ENCODE measurements at regions not wholly inside any gene's neighbourhood (a gene's known extent, or its start where the extent isn't known, plus 50 kb on each side); places are given as distances from the start of the nearest gene placed in this dataset.
"Not testable (repeated sequence)": the region's sequence is repeated elsewhere in the genome, so short reads cannot be mapped to it uniquely, and the experiment has no call there.

GRCh38 chr1:238701024-238701423 lies 685.3 kb upstream of the CHRM3 start:
- Histone ChIP-seq H3K36me3 (ENCODE audit: insufficient read depth, low read length) (no peaks in the 10 kb centered on the region), H3K4me3 (no peak overlapping the region), H3K9me3 (ENCODE audit: low read depth, low read length) (no peaks in the 10 kb centered on the region), H3K9ac (ENCODE audit: insufficient read length) (no peak overlapping the region), H3K27ac (no peak overlapping the region)
- no peak for TF ChIP-seq FOXP2 (optimal IDR thresholded peaks at IDR 0.05; ENCODE audit: control extremely low read depth, extremely low read length, insufficient read depth)
- TF ChIP-seq POLR2AphosphoS5 (IDR thresholded peaks at IDR 0.05; ENCODE audit: borderline replicate concordance, low read depth, low read length) = no peak
- no peak for TF ChIP-seq EZH2 (IDR thresholded peaks at IDR 0.05)
- DNase-seq (ENCODE audit: low read depth, low spot score) = no peak

GRCh38 chr1:238690415-238690814 lies 696.0 kb upstream of the CHRM3 start:
- TF ChIP-seq EZH2 (IDR thresholded peaks at IDR 0.05) = no peak
- no peak for TF ChIP-seq POLR2AphosphoS5 (IDR thresholded peaks at IDR 0.05; ENCODE audit: borderline replicate concordance, low read depth, low read length)
- TF ChIP-seq FOXP2 (optimal IDR thresholded peaks at IDR 0.05; ENCODE audit: control extremely low read depth, extremely low read length, insufficient read depth) = no peak
- H3K27ac ChIP-seq = no peak overlapping the region
- no peak for DNase-seq (ENCODE audit: low read depth, low spot score)
- H3K4me3 ChIP-seq = no peak overlapping the region
- no peak overlapping the region for H3K9ac ChIP-seq (ENCODE audit: insufficient read length)
- H3K36me3 ChIP-seq (ENCODE audit: insufficient read depth, low read length) = no peaks in the 10 kb centered on the region
- no peaks in the 10 kb centered on the region for H3K9me3 ChIP-seq (ENCODE audit: low read depth, low read length)

- H3K36me3 ChIP-seq (ENCODE audit: insufficient read depth, low read length); H3K4me3 ChIP-seq; H3K27ac ChIP-seq; H3K9ac ChIP-seq (ENCODE audit: insufficient read length); H3K9me3 ChIP-seq (ENCODE audit: low read depth, low read length); DNase-seq (ENCODE audit: low read depth, low spot score): not testable (repeated sequence)
Observed at GRCh38 chr1:238684576-238684975, 701.8 kb upstream of the CHRM3 start.

- H3K9me3 ChIP-seq (ENCODE audit: low read depth, low read length) = no peaks in the 10 kb centered on the region
- H3K36me3 ChIP-seq (ENCODE audit: insufficient read depth, low read length) = no peaks in the 10 kb centered on the region
- no peak overlapping the region for H3K9ac ChIP-seq (ENCODE audit: insufficient read length)
- H3K27ac ChIP-seq = no peak overlapping the region
- DNase-seq (ENCODE audit: low read depth, low spot score) = no peak
- no peak overlapping the region for H3K4me3 ChIP-seq
- TF ChIP-seq POLR2AphosphoS5 (IDR thresholded peaks at IDR 0.05; ENCODE audit: borderline replicate concordance, low read depth, low read length) = no peak
- no peak for TF ChIP-seq FOXP2 (optimal IDR thresholded peaks at IDR 0.05; ENCODE audit: control extremely low read depth, extremely low read length, insufficient read depth)
- no peak for TF ChIP-seq EZH2 (IDR thresholded peaks at IDR 0.05)
Observed at GRCh38 chr1:238681451-238681850, 704.9 kb upstream of the CHRM3 start.

- no peak overlapping the region for H3K4me3 ChIP-seq
- no peak overlapping the region for H3K9ac ChIP-seq (ENCODE audit: insufficient read length)
- no peak for DNase-seq (ENCODE audit: low read depth, low spot score)
- TF ChIP-seq FOXP2 (optimal IDR thresholded peaks at IDR 0.05; ENCODE audit: control extremely low read depth, extremely low read length, insufficient read depth) (no peak), EZH2 (IDR thresholded peaks at IDR 0.05) (no peak), POLR2AphosphoS5 (IDR thresholded peaks at IDR 0.05; ENCODE audit: borderline replicate concordance, low read depth, low read length) (no peak)
- H3K9me3 ChIP-seq (ENCODE audit: low read depth, low read length) = no peaks in the 10 kb centered on the region
- H3K36me3 ChIP-seq (ENCODE audit: insufficient read depth, low read length) = no peaks in the 10 kb centered on the region
- no peak overlapping the region for H3K27ac ChIP-seq
Observed at GRCh38 chr1:238681021-238681420, 705.3 kb upstream of the CHRM3 start.

GRCh38 chr1:238677567-238677966 lies 708.8 kb upstream of the CHRM3 start:
- Histone ChIP-seq H3K4me3 (no peak overlapping the region), H3K36me3 (ENCODE audit: insufficient read depth, low read length) (no peaks in the 10 kb centered on the region), H3K9me3 (ENCODE audit: low read depth, low read length) (no peaks in the 10 kb centered on the region), H3K27ac (no peak overlapping the region), H3K9ac (ENCODE audit: insufficient read length) (no peak overlapping the region)
- TF ChIP-seq FOXP2 (optimal IDR thresholded peaks at IDR 0.05; ENCODE audit: control extremely low read depth, extremely low read length, insufficient read depth) (no peak), EZH2 (IDR thresholded peaks at IDR 0.05) (no peak), POLR2AphosphoS5 (IDR thresholded peaks at IDR 0.05; ENCODE audit: borderline replicate concordance, low read depth, low read length) (no peak)
- DNase-seq (ENCODE audit: low read depth, low spot score) = no peak

- Histone ChIP-seq H3K9ac (ENCODE audit: insufficient read length) (no peak overlapping the region), H3K4me3 (no peak overlapping the region), H3K9me3 (ENCODE audit: low read depth, low read length) (no peaks in the 10 kb centered on the region), H3K27ac (no peak overlapping the region), H3K36me3 (ENCODE audit: insufficient read depth, low read length) (no peaks in the 10 kb centered on the region)
- no peak for TF ChIP-seq EZH2 (IDR thresholded peaks at IDR 0.05)
- no peak for TF ChIP-seq POLR2AphosphoS5 (IDR thresholded peaks at IDR 0.05; ENCODE audit: borderline replicate concordance, low read depth, low read length)
- TF ChIP-seq FOXP2 (optimal IDR thresholded peaks at IDR 0.05; ENCODE audit: control extremely low read depth, extremely low read length, insufficient read depth) = no peak
- DNase-seq (ENCODE audit: low read depth, low spot score) = no peak
Observed at GRCh38 chr1:238675221-238675620, 711.1 kb upstream of the CHRM3 start.

GRCh38 chr1:238674316-238674715 lies 712.1 kb upstream of the CHRM3 start:
- Histone ChIP-seq H3K9ac (ENCODE audit: insufficient read length) (no peak overlapping the region), H3K36me3 (ENCODE audit: insufficient read depth, low read length) (no peaks in the 10 kb centered on the region), H3K27ac (no peak overlapping the region), H3K4me3 (no peak overlapping the region), H3K9me3 (ENCODE audit: low read depth, low read length) (no peaks in the 10 kb centered on the region)
- no peak for TF ChIP-seq EZH2 (IDR thresholded peaks at IDR 0.05)
- TF ChIP-seq FOXP2 (optimal IDR thresholded peaks at IDR 0.05; ENCODE audit: control extremely low read depth, extremely low read length, insufficient read depth) = no peak
- DNase-seq (ENCODE audit: low read depth, low spot score) = no peak

GRCh38 chr1:238673561-238673960 lies 712.8 kb upstream of the CHRM3 start:
- H3K27ac ChIP-seq = no peak overlapping the region
- no peak overlapping the region for H3K9ac ChIP-seq (ENCODE audit: insufficient read length)
- no peak for DNase-seq (ENCODE audit: low read depth, low spot score)
- no peaks in the 10 kb centered on the region for H3K9me3 ChIP-seq (ENCODE audit: low read depth, low read length)
- TF ChIP-seq POLR2AphosphoS5 (IDR thresholded peaks at IDR 0.05; ENCODE audit: borderline replicate concordance, low read depth, low read length) (no peak), FOXP2 (optimal IDR thresholded peaks at IDR 0.05; ENCODE audit: control extremely low read depth, extremely low read length, insufficient read depth) (no peak), EZH2 (IDR thresholded peaks at IDR 0.05) (no peak)
- H3K36me3 ChIP-seq (ENCODE audit: insufficient read depth, low read length) = no peaks in the 10 kb centered on the region
- H3K4me3 ChIP-seq = no peak overlapping the region

Data from SK-N-MC (cell line).